ENCODE measurements at regions not wholly inside any gene's neighbourhood (a gene's known extent, or its start where the extent isn't known, plus 50 kb on each side); places are given as distances from the start of the nearest gene placed in this dataset.

DNA sequence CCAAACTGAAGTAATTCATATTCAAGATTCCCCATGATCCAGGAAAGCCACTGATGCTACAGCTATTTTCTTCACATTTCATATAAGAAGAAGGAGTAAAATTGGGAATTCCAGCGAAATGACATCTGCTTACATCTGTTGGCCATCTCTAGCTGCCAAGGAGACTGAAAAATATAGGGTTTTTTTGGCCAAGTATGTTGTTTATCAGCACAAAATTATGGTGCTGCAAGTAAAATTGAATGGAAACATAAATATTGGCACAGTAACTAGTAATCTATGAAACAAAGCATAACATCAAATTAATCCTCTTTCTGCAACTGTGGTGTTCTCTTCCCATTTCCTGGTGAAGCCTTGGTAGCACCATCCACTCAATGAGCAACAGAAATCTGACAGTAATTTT lies 649.5 kb upstream of the ZNF804A start:
- TF ChIP-seq CTCF (conservative IDR thresholded peaks at IDR 0.05; ENCODE audit: low read depth in 2 of 2) (no peak), POLR2AphosphoS5 (IDR thresholded peaks at IDR 0.05; ENCODE audit: low read depth) (no peak)
- TF ChIP-seq, protein P1, sequence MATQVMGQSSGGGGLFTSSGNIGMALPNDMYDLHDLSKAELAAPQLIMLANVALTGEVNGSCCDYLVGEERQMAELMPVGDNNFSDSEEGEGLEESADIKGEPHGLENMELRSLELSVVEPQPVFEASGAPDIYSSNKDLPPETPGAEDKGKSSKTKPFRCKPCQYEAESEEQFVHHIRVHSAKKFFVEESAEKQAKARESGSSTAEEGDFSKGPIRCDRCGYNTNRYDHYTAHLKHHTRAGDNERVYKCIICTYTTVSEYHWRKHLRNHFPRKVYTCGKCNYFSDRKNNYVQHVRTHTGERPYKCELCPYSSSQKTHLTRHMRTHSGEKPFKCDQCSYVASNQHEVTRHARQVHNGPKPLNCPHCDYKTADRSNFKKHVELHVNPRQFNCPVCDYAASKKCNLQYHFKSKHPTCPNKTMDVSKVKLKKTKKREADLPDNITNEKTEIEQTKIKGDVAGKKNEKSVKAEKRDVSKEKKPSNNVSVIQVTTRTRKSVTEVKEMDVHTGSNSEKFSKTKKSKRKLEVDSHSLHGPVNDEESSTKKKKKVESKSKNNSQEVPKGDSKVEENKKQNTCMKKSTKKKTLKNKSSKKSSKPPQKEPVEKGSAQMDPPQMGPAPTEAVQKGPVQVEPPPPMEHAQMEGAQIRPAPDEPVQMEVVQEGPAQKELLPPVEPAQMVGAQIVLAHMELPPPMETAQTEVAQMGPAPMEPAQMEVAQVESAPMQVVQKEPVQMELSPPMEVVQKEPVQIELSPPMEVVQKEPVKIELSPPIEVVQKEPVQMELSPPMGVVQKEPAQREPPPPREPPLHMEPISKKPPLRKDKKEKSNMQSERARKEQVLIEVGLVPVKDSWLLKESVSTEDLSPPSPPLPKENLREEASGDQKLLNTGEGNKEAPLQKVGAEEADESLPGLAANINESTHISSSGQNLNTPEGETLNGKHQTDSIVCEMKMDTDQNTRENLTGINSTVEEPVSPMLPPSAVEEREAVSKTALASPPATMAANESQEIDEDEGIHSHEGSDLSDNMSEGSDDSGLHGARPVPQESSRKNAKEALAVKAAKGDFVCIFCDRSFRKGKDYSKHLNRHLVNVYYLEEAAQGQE (IDR thresholded peaks at IDR 0.05; ENCODE audit: unreplicated experiment): no peak

Data from GM23338 (cell line).